ENCODE measurements at regions not wholly inside any gene's neighbourhood (a gene's known extent, or its start where the extent isn't known, plus 50 kb on each side); places are given as distances from the start of the nearest gene placed in this dataset.

DNA sequence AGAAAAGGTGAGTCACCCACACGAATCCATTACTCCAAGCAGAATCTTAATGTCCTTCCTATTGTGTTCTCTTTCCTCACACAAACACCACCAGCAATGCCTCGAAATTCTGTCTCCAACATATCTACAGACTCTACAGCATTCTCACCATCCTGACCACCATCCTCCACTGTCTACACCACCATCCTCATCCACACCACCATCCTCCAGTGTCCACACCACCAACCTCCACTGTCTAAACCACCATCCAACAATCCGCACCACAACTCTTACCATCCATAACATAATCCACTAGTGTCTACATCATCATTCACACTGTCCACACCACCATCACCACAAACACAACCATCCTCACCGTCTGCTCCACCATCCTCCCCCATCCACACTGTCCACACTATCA, 121.6 kb upstream of the ALKAL2 start:
- no peak overlapping the region for H3K9ac ChIP-seq
- no peak overlapping the region for H3K4me2 ChIP-seq
- H3K79me2 ChIP-seq (ENCODE audit: insufficient read depth, low read depth): no peaks in the 10 kb centered on the region
- TF ChIP-seq, protein P1, sequence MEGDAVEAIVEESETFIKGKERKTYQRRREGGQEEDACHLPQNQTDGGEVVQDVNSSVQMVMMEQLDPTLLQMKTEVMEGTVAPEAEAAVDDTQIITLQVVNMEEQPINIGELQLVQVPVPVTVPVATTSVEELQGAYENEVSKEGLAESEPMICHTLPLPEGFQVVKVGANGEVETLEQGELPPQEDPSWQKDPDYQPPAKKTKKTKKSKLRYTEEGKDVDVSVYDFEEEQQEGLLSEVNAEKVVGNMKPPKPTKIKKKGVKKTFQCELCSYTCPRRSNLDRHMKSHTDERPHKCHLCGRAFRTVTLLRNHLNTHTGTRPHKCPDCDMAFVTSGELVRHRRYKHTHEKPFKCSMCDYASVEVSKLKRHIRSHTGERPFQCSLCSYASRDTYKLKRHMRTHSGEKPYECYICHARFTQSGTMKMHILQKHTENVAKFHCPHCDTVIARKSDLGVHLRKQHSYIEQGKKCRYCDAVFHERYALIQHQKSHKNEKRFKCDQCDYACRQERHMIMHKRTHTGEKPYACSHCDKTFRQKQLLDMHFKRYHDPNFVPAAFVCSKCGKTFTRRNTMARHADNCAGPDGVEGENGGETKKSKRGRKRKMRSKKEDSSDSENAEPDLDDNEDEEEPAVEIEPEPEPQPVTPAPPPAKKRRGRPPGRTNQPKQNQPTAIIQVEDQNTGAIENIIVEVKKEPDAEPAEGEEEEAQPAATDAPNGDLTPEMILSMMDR (conservative IDR thresholded peaks at IDR 0.05; ENCODE audit: low read depth, low read length): no peak
- no peak overlapping the region for H3K4me3 ChIP-seq (IDR thresholded peaks at IDR 0.05; ENCODE audit: insufficient read depth, low read depth, low read length)
- H3K4me1 ChIP-seq (ENCODE audit: low read depth, poor library complexity, severe bottlenecking): no peaks in the 10 kb centered on the region
- H3K36me3 ChIP-seq (ENCODE audit: insufficient read depth): no peaks in the 10 kb centered on the region
- H4K20me1 ChIP-seq (ENCODE audit: insufficient read depth): no peaks in the 10 kb centered on the region
- no peak overlapping the region for H2AFZ ChIP-seq (ENCODE audit: low read depth)
- H3K27me3 ChIP-seq (ENCODE audit: insufficient read depth, low read depth): no peaks in the 10 kb centered on the region
- H3K27ac ChIP-seq: no peak overlapping the region

DNA sequence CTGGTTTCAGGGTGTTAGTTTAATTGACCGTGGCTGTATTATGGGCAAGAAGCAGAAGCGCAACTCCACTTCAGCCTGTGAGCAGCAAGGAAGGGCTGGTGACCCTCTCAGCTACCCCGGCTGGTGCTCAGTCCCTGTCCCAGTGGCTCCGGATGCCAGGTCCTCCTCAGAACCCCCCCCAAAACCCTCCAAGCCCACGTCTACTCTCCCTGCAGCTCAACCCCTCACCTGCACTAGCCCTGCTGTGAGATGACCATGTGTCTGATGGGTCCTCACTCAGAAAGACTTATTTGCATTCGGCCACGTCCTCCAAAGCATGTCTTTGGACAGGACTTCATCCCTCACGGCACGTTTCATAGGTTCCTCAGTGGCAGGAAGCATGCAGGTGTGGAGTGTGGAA, 119.7 kb upstream of the ALKAL2 start:
- no peak overlapping the region for H3K4me2 ChIP-seq
- no peaks in the 10 kb centered on the region for H3K79me2 ChIP-seq (ENCODE audit: insufficient read depth, low read depth)
- H3K9ac ChIP-seq: no peak overlapping the region
- no peaks in the 10 kb centered on the region for H3K36me3 ChIP-seq (ENCODE audit: insufficient read depth)
- no peak overlapping the region for H3K4me3 ChIP-seq (IDR thresholded peaks at IDR 0.05; ENCODE audit: insufficient read depth, low read depth, low read length)
- H4K20me1 ChIP-seq (ENCODE audit: insufficient read depth): no peaks in the 10 kb centered on the region
- no peaks in the 10 kb centered on the region for H3K27me3 ChIP-seq (ENCODE audit: insufficient read depth, low read depth)
- no peak overlapping the region for H3K27ac ChIP-seq
- H3K4me1 ChIP-seq (ENCODE audit: low read depth, poor library complexity, severe bottlenecking): no peaks in the 10 kb centered on the region
- TF ChIP-seq, protein P1 (conservative IDR thresholded peaks at IDR 0.05; ENCODE audit: low read depth, low read length): no peak
- no peak overlapping the region for H2AFZ ChIP-seq (ENCODE audit: low read depth)

DNA sequence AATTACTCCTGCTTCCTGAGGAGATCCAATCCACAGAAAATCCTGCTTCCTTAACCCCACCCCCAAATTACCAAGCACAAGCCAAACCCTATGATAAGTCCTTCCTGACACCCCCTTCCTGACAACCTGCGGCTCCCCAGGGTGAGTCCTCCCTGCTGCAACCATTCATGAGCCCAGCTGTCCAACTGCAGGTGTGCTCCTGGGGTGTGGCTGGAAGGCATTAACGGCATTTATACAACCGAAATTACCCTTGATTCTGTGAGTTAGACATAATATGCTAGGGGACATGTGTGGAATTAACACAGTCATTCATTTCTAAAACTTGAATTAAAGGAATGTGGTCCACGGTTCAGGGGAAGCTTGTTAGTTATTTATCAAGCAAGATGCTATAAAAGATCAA, 119.0 kb upstream of the ALKAL2 start:
- Histone ChIP-seq H3K4me3 (IDR thresholded peaks at IDR 0.05; ENCODE audit: insufficient read depth, low read depth, low read length) (no peak overlapping the region), H3K4me1 (ENCODE audit: low read depth, poor library complexity, severe bottlenecking) (no peaks in the 10 kb centered on the region), H3K27ac (no peak overlapping the region), H3K4me2 (no peak overlapping the region), H4K20me1 (ENCODE audit: insufficient read depth) (no peaks in the 10 kb centered on the region), H3K9ac (no peak overlapping the region), H3K36me3 (ENCODE audit: insufficient read depth) (no peaks in the 10 kb centered on the region), H3K79me2 (ENCODE audit: insufficient read depth, low read depth) (no peaks in the 10 kb centered on the region), H2AFZ (ENCODE audit: low read depth) (no peak overlapping the region), H3K27me3 (ENCODE audit: insufficient read depth, low read depth) (no peaks in the 10 kb centered on the region)
- TF ChIP-seq, protein P1 (conservative IDR thresholded peaks at IDR 0.05; ENCODE audit: low read depth, low read length): no peak

DNA sequence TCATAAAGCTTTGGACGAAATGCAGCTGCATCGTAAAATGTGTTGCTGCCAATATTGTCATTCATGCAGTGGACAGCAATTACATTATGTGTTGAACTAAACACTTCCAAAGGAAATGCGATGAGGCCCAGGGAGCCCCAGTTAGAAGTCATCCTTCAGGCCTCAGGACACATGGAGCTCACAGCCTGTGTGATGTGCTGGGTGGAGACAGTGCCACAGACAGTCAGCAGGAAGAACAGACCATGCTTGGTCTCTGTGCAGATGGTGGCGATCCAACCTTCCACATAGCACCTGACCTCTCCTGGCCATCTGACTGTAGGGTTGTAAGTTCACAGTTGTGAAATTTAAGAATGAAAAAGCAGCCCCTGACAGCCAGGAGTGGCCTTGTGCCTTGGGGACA, 118.3 kb upstream of the ALKAL2 start:
- Histone ChIP-seq H2AFZ (ENCODE audit: low read depth) (no peak overlapping the region), H4K20me1 (ENCODE audit: insufficient read depth) (no peaks in the 10 kb centered on the region), H3K4me3 (IDR thresholded peaks at IDR 0.05; ENCODE audit: insufficient read depth, low read depth, low read length) (no peak overlapping the region), H3K36me3 (ENCODE audit: insufficient read depth) (no peaks in the 10 kb centered on the region), H3K9ac (no peak overlapping the region), H3K79me2 (ENCODE audit: insufficient read depth, low read depth) (no peaks in the 10 kb centered on the region), H3K27me3 (ENCODE audit: insufficient read depth, low read depth) (no peaks in the 10 kb centered on the region), H3K4me2 (no peak overlapping the region), H3K27ac (no peak overlapping the region), H3K4me1 (ENCODE audit: low read depth, poor library complexity, severe bottlenecking) (no peaks in the 10 kb centered on the region)
- TF ChIP-seq, protein P1 (conservative IDR thresholded peaks at IDR 0.05; ENCODE audit: low read depth, low read length): no peak

DNA sequence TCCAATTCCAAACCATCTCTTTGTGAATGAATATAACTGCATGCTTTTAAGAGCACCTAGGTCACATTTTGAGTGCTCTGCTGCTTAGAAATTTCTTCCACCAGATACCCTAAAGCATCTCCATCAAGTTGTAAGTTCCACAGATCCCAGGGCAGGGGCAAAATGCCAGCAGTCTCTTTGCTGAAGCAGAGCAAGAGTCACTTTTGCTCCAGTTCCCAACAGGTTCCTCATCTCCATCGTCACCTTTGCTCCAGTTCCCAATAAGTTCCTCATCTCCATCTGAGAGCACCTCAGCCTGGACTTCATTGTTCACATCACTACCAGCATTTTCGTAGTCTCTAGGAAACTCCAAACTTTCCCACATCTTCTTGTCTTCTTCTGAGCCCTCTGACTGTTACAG, 116.7 kb upstream of the ALKAL2 start:
- no peak overlapping the region for H3K9ac ChIP-seq
- no peaks in the 10 kb centered on the region for H3K79me2 ChIP-seq (ENCODE audit: insufficient read depth, low read depth)
- H3K4me1 ChIP-seq (ENCODE audit: low read depth, poor library complexity, severe bottlenecking): no peaks in the 10 kb centered on the region
- no peak overlapping the region for H3K4me2 ChIP-seq
- TF ChIP-seq, protein P1 (conservative IDR thresholded peaks at IDR 0.05; ENCODE audit: low read depth, low read length): no peak
- H4K20me1 ChIP-seq (ENCODE audit: insufficient read depth): no peaks in the 10 kb centered on the region
- no peaks in the 10 kb centered on the region for H3K36me3 ChIP-seq (ENCODE audit: insufficient read depth)
- H3K4me3 ChIP-seq (IDR thresholded peaks at IDR 0.05; ENCODE audit: insufficient read depth, low read depth, low read length): no peak overlapping the region
- H3K27me3 ChIP-seq (ENCODE audit: insufficient read depth, low read depth): no peaks in the 10 kb centered on the region
- H2AFZ ChIP-seq (ENCODE audit: low read depth): no peak overlapping the region
- no peak overlapping the region for H3K27ac ChIP-seq
